A549 (cell line): ENCODE measurements at regions not wholly inside any gene's neighbourhood (a gene's known extent, or its start where the extent isn't known, plus 50 kb on each side); places are given as distances from the start of the nearest gene placed in this dataset.
"Not testable (repeated sequence)": the region's sequence is repeated elsewhere in the genome, so short reads cannot be mapped to it uniquely, and the experiment has no call there.

Experiments
- ATAC-seq, 2 experiments: fragments of 200-7000 bp in 1 of 2; fragments of >200 bp in 1 of 2; cut with Nextera tagmentation in 1 of 2; cut with Tn5 transposase in 1 of 2; 3 replicates each; pipeline versions ENCODE4 v1.8.0 to v1.9.1; 2018 to 2020; ENCODE audit warnings: mild to moderate bottlenecking in 1 of 2, moderate library complexity in 1 of 2
- CTCF ChIA-PET: fragments of 300-600 bp; sonication (Branson Sonifier 250); formaldehyde crosslinking; extraction: SDS; loops from one replicate; lab custom pipeline; 2021; ENCODE audit warnings: antibody characterized with exemption, inconsistent platforms; lab: Yijun Ruan, JAX
- POLR2A ChIA-PET: fragments of 350-600 bp; formaldehyde crosslinking; extraction: SDS; loops from one replicate; lab custom pipeline; 2021; ENCODE audit warnings: antibody characterized with exemption, inconsistent platforms; lab: Yijun Ruan, JAX
- DNase-seq, 2 experiments: peaks; one replicate each; pipeline versions ENCODE4 v3.0.0 to v3.0.0-alpha.2; 2011 to 2016; ENCODE audit warnings: low read depth in 1 of 2, low spot score in 1 of 2
- FAIRE-seq: peaks from 2 replicates; lab custom pipeline; 2011; peaks lifted over from hg19 to GRCh38; lab: Jason Lieb, UNC
- H3K27ac ChIP-seq, 2 experiments: fragments of >200 bp; sonication (Bioruptor Twin); formaldehyde crosslinking; 3 replicates each; pipeline ENCODE4 v1.5.1; 2016 to 2017
- H3K4me1 ChIP-seq: fragments of >200 bp; sonication (Bioruptor Twin); formaldehyde crosslinking; 3 replicates; pipeline ENCODE4 v1.6.1; 2016
- H3K4me2 ChIP-seq: fragments of >200 bp; sonication (Bioruptor Twin); formaldehyde crosslinking; 3 replicates; pipeline ENCODE4 v1.6.1; 2016
- H3K4me3 ChIP-seq: fragments of >200 bp; sonication (Bioruptor Twin); formaldehyde crosslinking; 3 replicates; pipeline ENCODE4 v1.5.1; 2016
- H3K9me3 ChIP-seq: fragments of >200 bp; sonication (Bioruptor Twin); formaldehyde crosslinking; 3 replicates; pipeline ENCODE4 v1.6.1; 2016
- BHLHE40 ChIP-seq: IDR thresholded peaks from 2 replicates; pipeline ENCODE4 v1.6.1; 2012; ENCODE audit warnings: low read depth, low read length, inconsistent platforms
- CBX2 ChIP-seq: fragments of 200-600 bp; sonication (generic); IDR thresholded peaks from 2 replicates; pipeline ENCODE4 v1.6.1; 2016; ENCODE audit warnings: low read depth, mild to moderate bottlenecking, borderline replicate concordance
- CHD4 ChIP-seq: fragments of 200-600 bp; sonication (generic); IDR thresholded peaks from 2 replicates; pipeline ENCODE4 v1.6.1; 2016; ENCODE audit warnings: antibody characterized with exemption, mild to moderate bottlenecking, borderline replicate concordance
- FOSB ChIP-seq: fragments of 250-450 bp; sonication (Bioruptor Pico); IDR thresholded peaks from 2 replicates; pipeline ENCODE4 v1.5.0; 2020; ENCODE audit warnings: mild to moderate bottlenecking, moderate library complexity
- HDAC2 ChIP-seq: fragments of 200-600 bp; sonication (generic); IDR thresholded peaks from 2 replicates; pipeline ENCODE4 v1.6.1; 2016
- HOXA7 ChIP-seq: fragments of 250-450 bp; sonication (Bioruptor Pico); IDR thresholded peaks from 2 replicates; pipeline ENCODE4 v1.5.0; 2020; ENCODE audit warnings: mild to moderate bottlenecking, moderate library complexity
- HOXB13 ChIP-seq: fragments of 250-450 bp; sonication (Bioruptor Pico); IDR thresholded peaks from 2 replicates; pipeline ENCODE4 v1.5.0; 2020; ENCODE audit warnings: low read depth, mild to moderate bottlenecking, moderate library complexity
- JUN ChIP-seq, 2 experiments: fragments of >200 bp; sonication (Bioruptor Twin); formaldehyde crosslinking; IDR thresholded peaks; 2 replicates in 1 of 2; 3 replicates in 1 of 2; pipeline ENCODE4 v1.6.1; 2016 to 2017
- KDM1A ChIP-seq: fragments of 200-600 bp; sonication (generic); IDR thresholded peaks from 2 replicates; pipeline ENCODE4 v1.6.1; 2016; ENCODE audit warnings: low read depth, mild to moderate bottlenecking
- MYC ChIP-seq: IDR thresholded peaks from 2 replicates; pipeline ENCODE4 v1.6.1; 2012; ENCODE audit warnings: mild to moderate bottlenecking, inconsistent platforms, low read length, improper control_type of control experiment, borderline replicate concordance
- RAD21 ChIP-seq, 2 experiments: fragments of >200 bp in 1 of 2; sonication (Bioruptor Twin) in 1 of 2; formaldehyde crosslinking in 1 of 2; IDR thresholded peaks in 1 of 2; conservative IDR thresholded peaks in 1 of 2; 2 replicates in 1 of 2; 3 replicates in 1 of 2; pipeline ENCODE4 v1.6.1; 2012 to 2018; ENCODE audit warnings: inconsistent platforms in 1 of 2
- SREBF2 ChIP-seq: fragments of 450-650 bp; IDR thresholded peaks from 2 replicates; pipeline ENCODE4 v1.6.1; 2014; ENCODE audit warnings: mild to moderate bottlenecking, moderate library complexity
- WGBS: methylation state at CpG from one replicate; pipeline ENCODE4 v1.1.6; 2017; ENCODE audit errors: missing lambda C conversion rate; 5-methylcytosine and 5-hydroxymethylcytosine counted together
- TF ChIP-seq, protein P1 (sequence below): fragments of 200-600 bp; sonication (generic); IDR thresholded peaks from 2 replicates; pipeline ENCODE4 v1.6.1; 2016; ENCODE audit warnings: antibody characterized with exemption, mild to moderate bottlenecking, moderate library complexity
- TF ChIP-seq, protein P2 (sequence below): IDR thresholded peaks from 2 replicates; pipeline ENCODE4 v1.6.1; 2012

GRCh38 chr7:1356853-1357252 lies 102.4 kb downstream of the MICALL2 start:
- ATAC-seq, POLR2A ChIA-PET, DNase-seq, H3K9me3 ChIP-seq, H3K27ac ChIP-seq, H3K4me3 ChIP-seq, FAIRE-seq, H3K4me2 ChIP-seq: not testable (repeated sequence)
- peaks cover 11% of the 10 kb centered on the region; the same call in 2 of the 3 replicates for H3K4me1 ChIP-seq
- 0 out of 2 replicates have a peak, but pooled peaks have one; percentile 24 for TF ChIP-seq HDAC2
- WGBS = 86% methylated on average over 6 of the region's 6 CpGs
- CTCF ChIA-PET = interaction anchor here (0.7 kb wide), 1 partner anchor 8 kb away, joined by 3 read pairs; no protein-coding TSS in a partner anchor

DNA sequence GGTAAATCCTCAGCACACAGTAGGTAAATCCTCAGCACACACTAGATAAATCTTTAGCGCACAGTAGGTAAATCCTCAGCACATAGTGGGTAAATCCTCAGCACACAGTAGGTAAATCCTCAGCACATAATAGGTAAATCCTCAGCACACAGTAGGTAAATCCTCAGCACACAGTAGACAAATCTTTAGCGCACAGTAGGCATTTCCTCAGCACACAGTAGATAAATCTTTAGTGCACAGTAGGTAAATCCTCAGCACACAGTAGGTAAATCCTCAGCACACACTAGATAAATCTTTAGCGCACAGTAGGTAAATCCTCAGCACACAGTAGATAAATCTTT lies 102.0 kb downstream of the MICALL2 start:
- peaks cover 11% of the 10 kb centered on the region; the same call in 2 of the 3 replicates for H3K4me1 ChIP-seq
- CTCF ChIA-PET, H3K27ac ChIP-seq, POLR2A ChIA-PET, FAIRE-seq, ATAC-seq, DNase-seq, H3K9me3 ChIP-seq, H3K4me3 ChIP-seq, H3K4me2 ChIP-seq: not testable (repeated sequence)
- WGBS = 96% methylated on average over 3 of the region's 3 CpGs
- TF ChIP-seq HDAC2 = 0 out of 2 replicates have a peak, but pooled peaks have one; percentile 27
- peak; percentile 86 for TF ChIP-seq CHD4
- TF ChIP-seq KDM1A = peak; percentile 91; the same call in 1 of the 2 replicates

DNA sequence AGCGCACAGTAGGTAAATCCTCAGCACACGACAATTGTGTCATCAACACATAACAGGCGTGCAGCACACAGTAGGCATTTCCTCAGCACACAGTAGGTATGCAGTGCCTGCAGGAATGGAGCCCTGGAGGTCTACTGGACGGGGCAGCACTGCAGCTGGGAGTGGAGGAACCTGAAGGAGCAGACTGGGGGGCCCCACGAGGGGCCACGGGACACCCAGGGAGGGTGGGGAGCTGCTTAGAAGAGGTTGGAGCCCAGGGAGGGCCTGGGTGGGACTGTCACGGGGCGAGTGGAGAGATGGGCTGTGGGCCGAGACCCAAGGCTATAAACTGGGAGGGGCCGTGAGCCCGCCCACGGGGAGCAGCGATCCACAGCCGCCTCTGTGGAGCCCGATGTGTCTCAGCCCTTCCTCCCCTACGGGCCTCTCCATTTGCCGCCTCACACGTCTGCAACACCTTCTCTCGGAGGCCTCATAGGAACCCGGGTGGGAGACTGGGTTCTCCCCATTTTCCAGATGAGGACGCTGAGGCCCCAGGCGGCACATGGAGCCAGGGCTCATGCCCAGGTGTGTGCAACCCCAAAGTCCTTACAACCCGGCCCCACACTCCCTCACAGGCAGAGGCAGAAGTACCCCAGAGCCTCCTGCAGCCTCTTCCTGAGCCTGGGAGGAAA lies 101.5 kb downstream of the MICALL2 start:
- H3K27ac ChIP-seq = no peak overlapping the region
- WGBS = 61% methylated on average over 21 of the region's 23 CpGs
- POLR2A ChIA-PET = no interaction called here

DNA sequence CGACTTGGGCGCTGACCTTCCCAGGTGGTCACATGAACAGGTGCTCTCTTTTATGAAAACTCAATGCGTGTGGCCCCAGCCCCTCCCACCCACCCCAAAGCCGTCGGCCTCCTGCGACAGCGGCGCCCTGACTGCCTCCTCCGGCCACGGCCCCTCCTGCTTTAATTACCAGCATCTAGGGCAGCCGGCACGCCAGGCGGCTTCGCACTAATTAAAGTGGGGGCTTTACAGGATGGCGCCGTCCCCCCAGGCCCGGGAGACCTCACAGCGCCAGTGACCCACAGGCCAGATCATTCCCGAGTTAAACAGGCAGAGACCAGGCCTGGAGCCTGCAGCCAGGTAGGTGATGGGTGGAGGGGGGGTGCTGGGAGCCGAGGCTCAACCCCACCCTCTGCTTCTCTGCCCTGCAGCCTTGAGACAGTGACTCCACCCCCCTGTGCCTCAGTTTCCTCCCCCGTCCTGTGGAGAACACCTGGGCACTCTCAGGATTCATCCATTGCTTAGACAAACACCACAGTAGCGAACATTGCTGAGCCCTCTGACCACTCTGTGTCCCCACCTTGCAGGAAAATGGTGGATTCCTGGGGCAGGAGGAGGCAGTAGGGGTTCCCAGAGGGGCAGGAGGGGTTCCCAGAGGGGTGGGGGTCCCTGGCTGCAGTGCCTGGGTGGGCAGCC lies 100.8 kb downstream of the MICALL2 start:
- Histone ChIP-seq H3K4me1 (peaks cover 11% of the 10 kb centered on the region; the same call in 2 of the 3 replicates), H3K4me2 (no peak overlapping the region), H3K4me3 (no peak overlapping the region), H3K9me3 (no peaks in the 10 kb centered on the region), H3K27ac (no peak overlapping the region)
- TF ChIP-seq SREBF2 = no peak
- no peak for TF ChIP-seq JUN (IDR thresholded peaks at IDR 0.05)
- TF ChIP-seq MYC = no peak
- TF ChIP-seq, protein P1, sequence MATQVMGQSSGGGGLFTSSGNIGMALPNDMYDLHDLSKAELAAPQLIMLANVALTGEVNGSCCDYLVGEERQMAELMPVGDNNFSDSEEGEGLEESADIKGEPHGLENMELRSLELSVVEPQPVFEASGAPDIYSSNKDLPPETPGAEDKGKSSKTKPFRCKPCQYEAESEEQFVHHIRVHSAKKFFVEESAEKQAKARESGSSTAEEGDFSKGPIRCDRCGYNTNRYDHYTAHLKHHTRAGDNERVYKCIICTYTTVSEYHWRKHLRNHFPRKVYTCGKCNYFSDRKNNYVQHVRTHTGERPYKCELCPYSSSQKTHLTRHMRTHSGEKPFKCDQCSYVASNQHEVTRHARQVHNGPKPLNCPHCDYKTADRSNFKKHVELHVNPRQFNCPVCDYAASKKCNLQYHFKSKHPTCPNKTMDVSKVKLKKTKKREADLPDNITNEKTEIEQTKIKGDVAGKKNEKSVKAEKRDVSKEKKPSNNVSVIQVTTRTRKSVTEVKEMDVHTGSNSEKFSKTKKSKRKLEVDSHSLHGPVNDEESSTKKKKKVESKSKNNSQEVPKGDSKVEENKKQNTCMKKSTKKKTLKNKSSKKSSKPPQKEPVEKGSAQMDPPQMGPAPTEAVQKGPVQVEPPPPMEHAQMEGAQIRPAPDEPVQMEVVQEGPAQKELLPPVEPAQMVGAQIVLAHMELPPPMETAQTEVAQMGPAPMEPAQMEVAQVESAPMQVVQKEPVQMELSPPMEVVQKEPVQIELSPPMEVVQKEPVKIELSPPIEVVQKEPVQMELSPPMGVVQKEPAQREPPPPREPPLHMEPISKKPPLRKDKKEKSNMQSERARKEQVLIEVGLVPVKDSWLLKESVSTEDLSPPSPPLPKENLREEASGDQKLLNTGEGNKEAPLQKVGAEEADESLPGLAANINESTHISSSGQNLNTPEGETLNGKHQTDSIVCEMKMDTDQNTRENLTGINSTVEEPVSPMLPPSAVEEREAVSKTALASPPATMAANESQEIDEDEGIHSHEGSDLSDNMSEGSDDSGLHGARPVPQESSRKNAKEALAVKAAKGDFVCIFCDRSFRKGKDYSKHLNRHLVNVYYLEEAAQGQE = no peak
- no peak for TF ChIP-seq HOXB13 (CRISPR knock-in tag)
- TF ChIP-seq CBX2 = no peak
- no peak for TF ChIP-seq RAD21 (conservative IDR thresholded peaks at IDR 0.05 in 1 of 2, IDR thresholded peaks at IDR 0.05 in 1 of 2)
- TF ChIP-seq FOSB = no peak
- FAIRE-seq (no peak), ATAC-seq (peak in 1 of 2 experiments; percentile 17; a peak in 3 of 6 replicates), DNase-seq (no peak)
- POLR2A ChIA-PET = no interaction called here
- CTCF ChIA-PET = no interaction called here
- WGBS = 76% methylated on average over 17 of the region's 22 CpGs

More for the DNA sequence above, 101.5 kb downstream of the MICALL2 start:
- CTCF ChIA-PET = no interaction called here
- Histone ChIP-seq H3K9me3 (no peaks in the 10 kb centered on the region), H3K4me2 (no peak overlapping the region), H3K4me3 (no peak overlapping the region), H3K4me1 (peaks cover 11% of the 10 kb centered on the region; the same call in 2 of the 3 replicates)
- TF ChIP-seq HOXA7 (CRISPR knock-in tag) = no peak
- TF ChIP-seq, protein P2, sequence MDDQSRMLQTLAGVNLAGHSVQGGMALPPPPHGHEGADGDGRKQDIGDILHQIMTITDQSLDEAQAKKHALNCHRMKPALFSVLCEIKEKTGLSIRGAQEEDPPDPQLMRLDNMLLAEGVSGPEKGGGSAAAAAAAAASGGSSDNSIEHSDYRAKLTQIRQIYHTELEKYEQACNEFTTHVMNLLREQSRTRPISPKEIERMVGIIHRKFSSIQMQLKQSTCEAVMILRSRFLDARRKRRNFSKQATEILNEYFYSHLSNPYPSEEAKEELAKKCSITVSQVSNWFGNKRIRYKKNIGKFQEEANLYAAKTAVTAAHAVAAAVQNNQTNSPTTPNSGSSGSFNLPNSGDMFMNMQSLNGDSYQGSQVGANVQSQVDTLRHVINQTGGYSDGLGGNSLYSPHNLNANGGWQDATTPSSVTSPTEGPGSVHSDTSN = no peak
- peak; percentile 15; the same call in 1 of the 2 replicates for TF ChIP-seq CHD4
- TF ChIP-seq BHLHE40 = no peak
- FAIRE-seq = no peak
- ATAC-seq = peak; percentile 25 to 31; a peak in 5 of 6 replicates
- no peak for DNase-seq
